GM11168 (cell line): ENCODE measurements at regions not wholly inside any gene's neighbourhood (a gene's known extent, or its start where the extent isn't known, plus 50 kb on each side); places are given as distances from the start of the nearest gene placed in this dataset.
"Not testable (repeated sequence)": the region's sequence is repeated elsewhere in the genome, so short reads cannot be mapped to it uniquely, and the experiment has no call there.

Experiments used
- in situ Hi-C: fragments of 300-500 bp; cut with MboI; formaldehyde crosslinking; loops from one replicate; pipeline ENCODE4 v1.12.0; 2022; ENCODE audit warnings: low sequenced_read_pairs; ENCODE audit not compliant: unreplicated experiment

GRCh38 chr12:60415351-60415750, 819.5 kb downstream of the SLC16A7 start:
- in situ Hi-C loops, result no loop called here

- in situ Hi-C loops, result no loop called here
Observed at GRCh38 chr12:60419986-60420385, 824.2 kb downstream of the SLC16A7 start.

GRCh38 chr12:60421741-60422140, 825.9 kb downstream of the SLC16A7 start:
- in situ Hi-C loops, result no loop called here

- in situ Hi-C loops, result no loop called here
Observed at GRCh38 chr12:60437297-60437696, 841.5 kb downstream of the SLC16A7 start.

GRCh38 chr12:60441577-60441976, 845.7 kb downstream of the SLC16A7 start:
- in situ Hi-C loops, result no loop called here

GRCh38 chr12:60451457-60451856, 855.6 kb downstream of the SLC16A7 start:
- in situ Hi-C loops, result no loop called here

GRCh38 chr12:60465060-60465459, 869.2 kb downstream of the SLC16A7 start:
- in situ Hi-C loops, result no loop called here

GRCh38 chr12:60468546-60468945, 872.7 kb downstream of the SLC16A7 start:
- in situ Hi-C loops, result no loop called here

GRCh38 chr12:60475825-60476224, 880.0 kb downstream of the SLC16A7 start:
- in situ Hi-C loops, result no loop called here

GRCh38 chr12:60487284-60487683, 891.5 kb downstream of the SLC16A7 start:
- in situ Hi-C loops, result no loop called here

- in situ Hi-C loops, result no loop called here
Observed at GRCh38 chr12:60489071-60489470, 893.2 kb downstream of the SLC16A7 start.

- in situ Hi-C loops, result no loop called here
Observed at GRCh38 chr12:60494244-60494643, 898.4 kb downstream of the SLC16A7 start.

GRCh38 chr12:60498656-60499055, 902.8 kb downstream of the SLC16A7 start:
- in situ Hi-C loops, result no loop called here

GRCh38 chr12:60501124-60501729, 905.4 kb downstream of the SLC16A7 start:
- in situ Hi-C loops, result no loop called here

- in situ Hi-C loops, result no loop called here
Observed at GRCh38 chr12:60522684-60523400, 927.0 kb downstream of the SLC16A7 start.

GRCh38 chr12:60529261-60529660, 933.4 kb downstream of the SLC16A7 start:
- in situ Hi-C loops, result no loop called here

- in situ Hi-C loops, result no loop called here
Observed at GRCh38 chr12:60529723-60530122, 933.9 kb downstream of the SLC16A7 start.

GRCh38 chr12:60535363-60535762, 939.5 kb downstream of the SLC16A7 start:
- in situ Hi-C loops, result no loop called here

- in situ Hi-C loops, result no loop called here
Observed at GRCh38 chr12:60539592-60539991, 943.8 kb downstream of the SLC16A7 start.

GRCh38 chr12:60568914-60569313, 973.1 kb downstream of the SLC16A7 start:
- in situ Hi-C loops, result no loop called here

- in situ Hi-C loops, result no loop called here
Observed at GRCh38 chr12:60577607-60578006, 981.8 kb downstream of the SLC16A7 start.

- in situ Hi-C loops, result not testable (repeated sequence)
Observed at GRCh38 chr12:60587664-60588063, 991.8 kb downstream of the SLC16A7 start.
